Left lobe of liver (tissue), 2 donors: ENCODE measurements at regions not wholly inside any gene's neighbourhood (a gene's known extent, or its start where the extent isn't known, plus 50 kb on each side); places are given as distances from the start of the nearest gene placed in this dataset.
A peak's percentile ranks its signal among the peaks of the same experiment; 100 is the strongest.

Source experiments
- ATAC-seq: fragments of 200-7000 bp; cut with Tn5 transposase; one replicate; pipeline ENCODE4 v1.9.1; 2020; ENCODE audit warnings: mild to moderate bottlenecking, moderate library complexity
- DNase-seq: peaks from one replicate; pipeline ENCODE4 v3.0.0-alpha.2; 2020; ENCODE audit warnings: low spot score
- donor health status: DM: no; HTN: no; CAD: no; lungs with moderate emphysema.
- donor health status: DM: no; HTN: yes; CAD: no.

DNA sequence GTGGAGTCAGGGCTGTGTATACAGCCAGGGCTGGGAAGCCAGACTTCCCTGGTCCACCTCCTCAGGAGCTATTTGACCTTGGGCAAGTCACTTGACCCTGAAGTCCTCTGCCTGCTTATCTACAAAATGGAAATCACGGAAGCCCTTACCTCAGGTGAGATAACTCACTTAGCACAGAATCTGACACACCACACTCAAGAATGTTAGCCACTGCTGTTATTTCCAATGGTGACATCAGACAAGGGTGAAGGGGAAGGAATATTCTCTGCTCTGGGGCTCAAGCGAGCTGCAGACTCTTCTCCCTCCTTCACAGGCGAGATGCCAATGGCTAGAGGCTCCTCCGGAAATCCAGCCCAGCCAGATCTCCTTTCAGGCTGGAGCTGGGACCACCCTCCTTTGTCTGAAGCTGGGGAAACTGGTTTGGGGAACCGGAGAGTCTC lies 189.6 kb downstream of the HAUS1 start:
- DNase-seq (peak; percentile 23), ATAC-seq (no peak)

DNA sequence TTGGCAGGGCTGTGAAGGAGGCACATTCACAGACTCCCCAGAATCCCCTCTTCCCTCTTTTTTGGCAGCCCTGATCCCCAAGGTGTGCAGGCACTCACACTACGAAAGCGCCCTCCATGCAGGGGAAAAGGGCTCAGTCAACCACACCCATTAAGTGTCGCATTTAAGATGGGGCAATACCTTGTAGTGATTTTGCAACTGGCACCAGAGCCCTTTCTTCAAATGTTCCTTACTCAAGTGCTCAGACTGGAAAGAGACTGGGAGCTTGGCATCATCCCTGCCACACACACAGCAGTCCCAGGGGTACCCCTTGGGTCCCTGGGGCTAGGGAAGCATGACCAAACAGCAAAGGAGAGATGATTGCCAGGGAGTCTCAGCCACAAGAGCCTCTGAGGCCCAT lies 190.1 kb downstream of the HAUS1 start:
- DNase-seq (peak; percentile 30), ATAC-seq (no peak)

DNA sequence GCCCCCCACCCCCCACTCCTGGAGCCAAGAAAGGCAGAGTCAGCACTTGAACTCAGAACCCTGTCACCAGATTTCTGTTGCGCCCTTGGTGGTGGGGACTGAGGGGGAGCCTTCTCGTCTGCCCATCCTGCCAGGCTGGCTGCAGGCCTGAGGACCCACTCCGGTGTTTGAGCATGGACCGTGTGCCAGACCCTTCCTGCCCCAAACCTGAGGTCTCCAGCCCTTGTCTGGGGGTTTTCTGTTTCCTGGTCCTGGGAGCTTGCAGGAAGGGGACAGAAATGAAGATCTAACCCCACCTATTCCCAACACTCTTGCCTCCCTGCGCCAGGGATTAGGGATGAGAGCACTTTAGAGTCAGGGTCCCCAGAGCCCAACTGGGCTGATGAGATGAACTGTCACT lies 190.6 kb downstream of the HAUS1 start:
- ATAC-seq: no peak
- DNase-seq: peak; percentile 15

DNA sequence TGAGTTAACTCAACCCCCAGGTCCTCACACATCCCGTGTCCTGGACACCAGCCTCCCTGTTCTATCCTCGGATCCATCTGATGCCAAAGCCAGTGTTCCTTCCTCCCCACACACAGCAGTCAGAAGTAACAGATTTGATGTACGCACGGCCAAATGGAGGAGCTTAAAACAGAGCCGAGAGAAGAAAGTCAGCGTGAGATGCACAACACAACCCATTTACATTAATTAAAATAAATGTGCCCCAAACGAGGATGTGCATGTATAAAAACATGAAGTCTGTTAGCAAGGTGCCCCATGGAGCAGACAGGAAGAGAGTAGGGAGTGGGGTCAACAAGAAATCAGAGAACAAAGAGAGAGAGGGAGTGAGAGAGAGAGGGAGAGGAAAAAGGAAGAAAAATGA lies 191.2 kb downstream of the HAUS1 start:
- ATAC-seq (no peak), DNase-seq (no peak)

DNA sequence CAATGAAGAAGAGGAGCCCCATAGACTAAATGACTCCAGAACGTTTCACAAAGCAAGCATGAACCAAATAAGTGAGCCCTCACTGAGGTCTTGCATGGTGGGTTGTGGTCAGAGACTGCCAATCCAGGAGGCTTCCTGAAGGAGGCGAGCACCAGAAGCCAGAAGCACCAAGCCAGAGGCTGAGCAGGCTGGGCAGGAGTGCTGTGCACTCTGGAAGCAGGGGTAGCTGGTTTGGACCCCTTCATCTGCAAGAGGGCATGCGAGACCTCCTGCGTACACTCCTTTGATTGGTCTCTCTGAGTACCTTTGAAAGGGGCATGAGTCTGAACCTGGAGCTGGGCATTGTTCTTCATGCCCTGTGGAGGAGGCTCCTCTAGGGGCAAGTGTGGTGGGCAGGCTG lies 192.5 kb downstream of the HAUS1 start:
- DNase-seq (no peak), ATAC-seq (no peak)

DNA sequence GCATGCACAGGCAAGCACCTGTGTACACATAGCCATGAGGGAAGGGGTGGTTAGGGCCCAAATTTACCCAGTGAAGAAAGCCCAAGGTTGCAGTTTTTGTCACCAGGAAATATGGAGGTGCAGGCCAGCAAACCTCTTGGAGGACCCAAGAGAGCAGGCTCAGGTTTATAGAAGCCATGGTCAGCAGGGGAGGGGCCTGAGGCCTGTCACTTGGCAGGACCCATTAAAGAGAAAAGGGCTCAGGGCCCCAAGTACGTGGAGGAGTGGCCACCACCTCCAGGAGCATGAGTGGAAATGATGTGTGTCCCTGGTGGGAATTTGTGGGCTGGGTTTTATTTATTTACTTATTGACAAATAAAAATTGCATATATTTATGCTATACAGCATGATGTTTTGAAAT lies 192.9 kb downstream of the HAUS1 start:
- ATAC-seq: no peak

DNA sequence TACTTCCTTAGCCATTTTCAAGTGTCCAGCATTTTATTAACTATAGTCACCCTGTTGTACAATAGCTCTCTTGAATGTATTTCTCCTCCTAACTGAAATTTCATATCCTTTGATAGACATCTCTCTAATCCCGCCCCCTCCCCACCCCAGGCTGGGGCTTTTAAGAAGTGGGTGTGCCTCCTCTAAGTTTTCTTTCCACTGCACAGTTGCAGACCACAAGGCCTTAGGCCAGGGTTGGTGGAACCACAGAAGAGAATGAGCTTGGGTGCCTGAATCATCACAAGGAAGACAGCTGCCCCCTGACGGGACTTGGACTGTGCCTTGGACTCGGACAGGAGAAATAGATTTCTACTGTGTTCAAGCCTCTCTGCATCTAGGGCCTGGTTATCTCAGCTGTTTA lies 193.4 kb downstream of the HAUS1 start:
- no peak for ATAC-seq

More for the DNA sequence above, 192.9 kb downstream of the HAUS1 start:
- DNase-seq: no peak

DNA sequence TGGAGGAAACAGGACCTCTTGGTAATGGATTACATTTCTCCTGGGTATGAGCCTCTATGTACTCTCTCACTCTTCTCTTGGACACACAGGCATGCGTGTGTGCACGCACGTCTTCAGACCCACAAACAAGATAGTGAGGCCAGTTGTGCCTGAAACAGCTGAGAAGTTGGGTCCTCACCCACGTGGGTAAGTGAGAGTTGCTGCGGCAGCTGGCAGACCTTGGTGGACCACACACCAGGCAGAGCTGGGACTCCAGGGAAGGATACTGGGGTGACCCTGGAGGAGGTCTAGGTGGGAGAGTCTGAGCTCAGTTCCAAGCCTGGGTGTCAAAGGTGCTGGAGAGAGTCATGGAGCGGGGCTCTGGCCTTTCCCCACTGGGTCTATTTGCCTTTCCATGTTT lies 194.3 kb downstream of the HAUS1 start:
- no peak for ATAC-seq

More for the DNA sequence above, 193.4 kb downstream of the HAUS1 start:
- DNase-seq: no peak

DNA sequence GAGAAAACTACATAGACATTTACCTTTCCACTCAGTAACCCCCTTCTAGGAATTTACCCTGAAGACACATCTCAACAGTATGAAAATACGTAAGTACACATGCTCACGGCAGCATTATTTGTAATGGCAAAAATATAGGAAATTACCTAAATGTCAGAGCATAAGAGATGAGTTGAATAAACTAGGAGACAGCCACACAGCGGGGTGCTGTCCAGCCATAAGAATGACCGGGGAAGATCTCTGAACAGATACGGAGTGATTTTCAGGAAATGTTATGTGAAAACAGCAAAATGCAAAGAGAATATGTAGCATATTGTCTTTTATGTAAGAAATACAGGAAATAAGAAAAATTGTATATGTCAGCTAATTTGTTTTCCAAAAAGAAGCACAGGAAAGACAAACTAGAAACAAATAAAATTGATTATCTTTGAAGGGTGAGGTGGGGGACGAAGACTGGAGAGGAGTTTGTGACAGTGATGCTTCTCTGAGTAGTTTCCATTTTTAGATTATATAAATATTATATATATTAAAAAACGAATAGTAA lies 195.4 kb downstream of the HAUS1 start:
- no peak for DNase-seq
- ATAC-seq: no peak

More for the DNA sequence above, 194.3 kb downstream of the HAUS1 start:
- DNase-seq: no peak

DNA sequence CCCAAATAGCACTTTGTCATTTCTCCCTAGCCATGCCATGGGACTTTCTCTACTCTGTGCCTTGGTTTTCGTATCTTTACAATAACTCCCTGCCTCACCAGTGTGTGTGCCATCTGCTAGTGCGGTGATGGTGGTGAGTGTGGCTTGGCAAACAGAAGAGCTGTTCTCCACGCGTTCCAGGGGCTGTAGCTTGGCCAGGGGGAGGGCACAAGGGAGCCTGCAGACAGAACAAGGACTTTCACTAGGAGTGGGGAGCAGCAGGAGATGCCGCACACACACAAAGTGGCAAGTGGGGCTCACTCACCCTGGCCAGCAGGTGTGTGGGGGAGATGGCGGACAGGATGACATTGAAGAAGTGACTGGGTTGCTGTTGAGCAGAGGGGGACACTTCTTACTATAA lies 196.9 kb downstream of the HAUS1 start:
- DNase-seq (no peak), ATAC-seq (no peak)

DNA sequence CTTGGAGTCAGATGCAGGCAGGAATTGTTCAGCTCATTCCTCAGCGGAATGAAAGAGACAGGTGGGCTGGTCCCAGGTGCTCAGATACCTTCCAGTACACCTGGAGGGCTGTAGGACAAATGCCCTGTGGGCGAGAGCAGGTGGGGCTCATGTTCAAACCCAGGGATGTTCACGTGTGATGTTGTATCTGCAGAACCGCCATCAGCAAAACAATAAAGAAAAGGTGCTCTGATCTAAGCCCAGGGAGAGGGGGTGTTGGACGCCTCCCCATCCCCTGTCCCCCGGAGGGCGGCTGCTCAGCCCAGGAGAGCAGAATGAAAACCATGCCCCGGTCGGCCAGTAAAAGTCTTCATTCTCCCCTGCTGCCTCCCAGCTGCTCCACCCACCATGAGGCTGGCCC lies 197.4 kb downstream of the HAUS1 start:
- DNase-seq (no peak), ATAC-seq (no peak)

DNA sequence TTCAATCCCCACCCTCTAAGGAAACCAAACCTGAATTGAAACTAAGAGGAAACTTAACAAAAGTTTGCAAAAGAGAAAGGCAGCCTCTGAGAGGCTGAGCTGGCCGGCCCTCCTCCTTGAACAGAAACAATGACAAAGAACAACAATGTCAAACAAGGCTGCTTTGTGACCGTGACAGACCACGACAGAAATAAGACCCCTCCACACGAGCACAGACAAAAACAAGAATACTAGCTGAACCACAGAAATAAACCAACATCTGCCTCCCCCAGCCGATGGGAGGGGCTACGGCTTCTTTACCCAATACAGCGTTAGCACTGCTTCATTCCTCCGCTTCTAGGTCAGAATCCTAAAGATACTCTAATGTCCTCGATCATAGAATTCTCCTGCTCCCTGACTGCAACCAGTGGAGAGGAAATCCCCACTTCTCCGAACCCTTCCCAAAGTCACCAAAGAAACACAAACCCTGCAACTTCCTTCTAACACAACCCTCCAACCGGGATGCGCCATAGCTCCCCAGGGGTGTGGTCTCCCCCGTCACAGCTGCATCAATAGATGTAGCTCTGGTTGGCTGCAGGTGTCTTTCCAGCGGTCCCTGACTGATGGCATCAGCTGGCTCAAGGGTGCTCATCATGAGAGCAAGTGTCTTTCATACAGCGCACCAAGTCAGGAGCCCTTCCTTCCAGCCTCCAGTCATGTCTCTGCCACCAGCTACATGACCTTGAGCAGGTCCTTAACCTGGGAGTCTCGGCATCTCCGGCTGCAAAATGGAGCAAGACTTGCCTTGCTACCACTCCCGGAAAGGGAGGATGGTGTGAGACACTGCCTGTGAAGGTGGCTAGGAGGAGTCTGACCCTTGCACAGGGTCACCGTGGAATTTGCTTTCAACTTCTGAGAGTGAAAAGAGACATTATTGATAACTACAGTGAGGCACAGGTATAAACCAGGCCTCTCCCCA lies 198.6 kb downstream of the HAUS1 start:
- no peak for DNase-seq
- ATAC-seq: no peak

DNA sequence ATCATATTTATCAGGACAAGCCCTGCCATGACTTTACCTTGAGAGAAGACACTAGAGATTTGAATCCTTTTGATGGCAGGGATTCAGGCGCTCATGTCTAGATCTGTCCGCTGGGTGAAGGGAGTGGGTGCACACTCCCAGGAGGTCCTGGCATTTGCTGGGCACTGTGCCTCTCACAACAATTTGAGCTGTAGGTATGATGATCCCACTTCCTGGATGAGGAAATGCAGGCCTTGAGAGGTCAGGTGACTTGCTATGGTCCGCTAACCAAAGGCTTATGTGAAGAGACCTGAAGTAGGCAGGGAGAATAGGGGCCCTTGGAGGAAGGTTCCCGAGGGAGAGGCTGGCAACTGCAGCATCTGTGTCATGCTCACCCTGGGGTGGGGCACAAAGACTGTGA lies 206.1 kb downstream of the HAUS1 start:
- ATAC-seq (no peak), DNase-seq (no peak)

DNA sequence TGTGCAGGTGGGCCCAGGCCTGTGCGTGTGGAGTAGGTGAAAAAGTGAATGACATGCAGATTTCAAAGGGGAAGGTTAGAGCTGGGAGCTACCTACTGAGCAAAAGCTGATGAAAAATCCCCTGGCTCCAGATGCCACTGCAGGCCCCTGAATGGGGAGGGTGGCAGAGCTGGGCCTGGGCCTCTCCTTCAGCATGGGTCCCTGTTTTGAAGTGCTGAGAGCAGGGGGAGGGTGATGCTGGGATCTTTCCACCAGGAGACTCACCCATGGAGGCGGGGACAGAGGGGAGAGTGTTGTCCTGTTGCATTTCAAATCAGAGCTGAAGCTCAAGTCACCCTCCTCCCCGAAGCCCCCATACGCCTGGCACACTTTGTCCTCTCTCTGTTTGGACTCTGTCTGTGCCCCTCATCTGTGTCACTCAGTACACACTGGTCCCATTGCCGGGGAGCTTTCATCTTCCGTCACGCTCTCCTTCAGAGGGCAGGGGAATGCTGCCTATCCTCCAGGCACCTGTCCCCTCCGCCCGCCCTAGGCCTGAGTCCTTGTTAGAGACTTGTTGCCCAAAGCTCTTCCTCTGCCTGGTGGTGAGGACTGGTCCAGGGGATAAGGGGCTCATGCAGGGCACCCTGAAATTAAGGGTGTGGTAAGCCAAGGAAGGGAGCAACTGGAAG lies 206.6 kb downstream of the HAUS1 start:
- DNase-seq (no peak), ATAC-seq (no peak)

DNA sequence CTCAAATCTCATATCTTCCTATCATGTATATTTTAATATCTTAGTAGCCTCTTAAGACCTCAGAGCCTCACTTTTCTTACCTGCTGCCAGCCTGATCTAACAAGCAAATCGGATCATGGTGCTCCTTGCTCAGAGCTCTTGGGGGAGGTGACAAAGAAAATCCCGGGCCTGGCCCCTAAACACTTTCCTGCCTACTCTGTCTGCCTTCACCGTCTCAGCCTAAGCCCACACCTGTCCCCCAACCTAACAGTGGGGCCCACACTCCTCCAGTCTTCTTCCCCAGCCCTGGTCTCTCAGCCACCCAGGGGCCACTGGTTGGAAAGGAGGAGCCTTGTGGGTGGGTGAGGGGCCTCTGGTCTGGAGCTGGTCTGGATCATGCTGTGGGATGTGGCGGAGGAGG lies 207.3 kb downstream of the HAUS1 start:
- ATAC-seq (no peak), DNase-seq (no peak)

DNA sequence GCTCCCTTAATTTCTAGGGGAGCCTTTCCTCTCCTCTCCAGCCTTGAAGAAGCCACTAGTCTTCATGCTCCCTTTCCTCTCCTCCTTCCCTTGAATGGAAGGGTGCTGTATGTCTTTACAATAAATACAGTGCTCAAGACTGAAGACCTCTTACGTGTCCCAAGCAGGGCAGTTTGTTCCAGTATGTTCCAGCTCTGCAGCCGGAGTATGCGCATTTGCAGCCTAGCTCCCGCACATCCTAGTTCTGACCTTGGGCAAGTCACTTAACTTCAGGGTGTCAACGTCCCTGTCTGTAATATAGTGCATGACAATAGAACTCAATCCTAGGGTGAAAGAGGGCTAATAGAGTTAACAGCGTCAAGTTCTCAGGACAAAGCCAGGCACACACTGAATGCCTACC lies 208.0 kb downstream of the HAUS1 start:
- no peak for ATAC-seq
- DNase-seq: no peak

DNA sequence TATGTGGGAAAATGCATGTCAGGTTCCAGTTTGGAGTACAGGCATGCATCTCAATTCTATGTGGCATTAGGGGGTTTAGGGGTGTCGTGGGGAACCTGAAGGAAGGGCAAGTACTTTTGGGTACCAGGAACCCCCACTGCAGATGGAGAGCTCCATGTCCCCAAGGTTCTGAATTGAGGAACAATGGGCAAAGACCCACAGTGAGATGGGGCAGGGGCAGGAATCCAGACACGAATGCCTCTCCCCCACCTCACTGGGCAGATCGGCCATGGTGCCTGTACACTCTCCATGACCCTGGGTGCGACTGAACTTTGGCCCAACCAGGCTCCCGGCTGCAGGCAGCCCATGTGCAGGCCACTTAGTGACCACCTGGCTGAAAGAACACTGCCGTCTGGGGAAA lies 209.3 kb downstream of the HAUS1 start:
- no peak for ATAC-seq
- no peak for DNase-seq

DNA sequence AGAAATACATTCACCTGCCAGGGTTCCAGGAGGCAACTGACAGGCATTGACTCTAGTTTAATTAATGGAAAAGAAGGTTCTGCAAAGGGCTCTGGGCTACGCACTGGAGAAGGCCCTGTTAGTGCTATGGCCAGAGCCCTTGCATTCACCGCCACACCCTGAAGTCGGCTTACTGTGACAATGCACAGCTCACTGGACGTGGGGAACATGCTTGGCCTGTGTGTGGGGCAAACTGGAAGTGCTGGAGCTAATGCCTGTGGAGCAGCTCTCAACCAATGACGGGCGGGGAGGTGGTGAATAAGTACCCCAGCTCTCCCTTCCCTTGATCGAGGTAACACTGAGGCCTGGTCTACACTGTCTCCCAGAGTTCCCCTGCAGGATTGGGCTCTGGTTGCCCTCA lies 209.8 kb downstream of the HAUS1 start:
- DNase-seq (no peak), ATAC-seq (no peak)

DNA sequence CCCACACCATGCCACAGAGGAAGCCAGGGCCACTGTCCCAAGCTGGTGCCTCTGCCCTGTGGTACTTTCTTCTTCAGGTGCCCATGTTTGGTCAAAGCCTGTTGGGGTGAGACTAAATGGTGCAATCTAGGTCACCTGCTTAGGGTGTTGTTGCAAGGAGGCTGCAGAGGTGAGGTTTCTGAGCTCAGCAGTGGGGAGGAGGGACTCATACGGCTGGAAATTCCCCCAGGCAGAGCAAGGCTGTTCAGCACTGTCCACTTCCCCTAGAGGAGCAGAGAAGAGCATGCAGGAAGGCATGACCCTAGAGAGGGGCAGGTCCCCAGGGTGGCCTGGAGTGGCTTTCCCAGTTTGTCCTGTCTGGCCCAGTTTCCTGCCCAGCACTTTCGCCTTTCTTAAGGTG lies 211.0 kb downstream of the HAUS1 start:
- DNase-seq (peak; percentile 18), ATAC-seq (no peak)

DNA sequence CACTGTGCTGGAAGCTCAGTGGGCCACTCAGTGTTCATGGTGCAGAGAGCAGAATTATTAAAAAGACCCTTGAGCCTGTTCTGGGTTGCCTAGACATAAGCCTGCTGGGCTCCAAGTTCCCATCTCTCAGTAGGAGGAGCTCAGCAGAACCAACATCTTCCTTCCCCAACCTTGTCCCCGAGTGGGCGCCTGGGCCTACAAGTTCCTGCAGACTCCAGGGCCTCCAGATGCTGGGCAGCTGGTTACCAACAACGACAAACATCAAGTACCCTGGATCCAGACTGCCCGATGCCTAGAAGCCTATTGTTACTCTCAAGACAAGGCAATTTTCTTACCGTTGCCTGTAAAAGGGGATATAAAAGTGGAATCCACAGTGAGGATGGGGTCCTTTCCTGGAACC lies 214.2 kb downstream of the HAUS1 start:
- ATAC-seq: no peak
- DNase-seq: no peak

DNA sequence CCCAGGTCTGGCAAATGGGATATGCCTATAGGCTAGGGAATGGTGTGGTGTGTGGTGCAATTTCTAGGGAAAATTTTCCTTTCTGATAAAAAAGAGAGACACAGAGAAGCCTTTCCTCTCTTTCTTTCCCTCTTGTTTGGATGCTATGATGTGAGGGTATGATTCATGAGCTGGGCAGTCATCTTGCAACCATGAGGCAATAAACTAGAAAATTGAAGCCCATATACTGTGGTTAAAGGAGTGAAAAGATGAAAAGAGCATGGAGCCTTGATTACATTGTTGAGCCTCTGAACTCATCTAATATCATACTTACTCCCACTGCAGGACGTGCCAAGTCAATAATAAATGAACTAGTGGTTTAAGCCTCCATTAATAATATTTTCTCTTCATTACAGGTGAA lies 215.6 kb downstream of the HAUS1 start:
- DNase-seq (no peak), ATAC-seq (no peak)

DNA sequence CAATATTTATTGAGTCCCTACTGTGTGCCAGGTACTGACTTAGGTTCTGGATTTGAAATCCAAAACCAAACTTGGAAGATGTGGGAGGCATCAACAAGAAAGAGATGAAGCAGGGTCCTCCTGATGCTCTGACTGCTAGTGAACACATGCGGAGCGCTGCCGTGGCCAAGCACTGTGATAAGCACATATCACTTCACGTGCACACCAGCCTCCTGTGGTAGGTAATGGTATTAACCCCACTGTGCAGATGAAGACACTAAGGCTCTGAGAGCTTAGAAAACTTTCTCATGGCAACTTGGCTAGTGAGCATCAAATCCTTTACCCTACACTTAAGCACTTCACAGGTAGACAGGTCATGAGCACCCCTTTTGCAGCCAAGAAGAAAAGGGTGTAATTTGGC lies 216.1 kb downstream of the HAUS1 start:
- no peak for ATAC-seq
- DNase-seq: no peak
